Left forelimb (tissue), 1 donor: ENCODE measurements at regions not wholly inside any gene's neighbourhood (a gene's known extent, or its start where the extent isn't known, plus 50 kb on each side); places are given as distances from the start of the nearest gene placed in this dataset.

ENCODE experiments used
- DNase-seq: peaks from one replicate; pipeline ENCODE4 v3.0.0-alpha.2; 2018; ENCODE audit warnings: low spot score

DNA sequence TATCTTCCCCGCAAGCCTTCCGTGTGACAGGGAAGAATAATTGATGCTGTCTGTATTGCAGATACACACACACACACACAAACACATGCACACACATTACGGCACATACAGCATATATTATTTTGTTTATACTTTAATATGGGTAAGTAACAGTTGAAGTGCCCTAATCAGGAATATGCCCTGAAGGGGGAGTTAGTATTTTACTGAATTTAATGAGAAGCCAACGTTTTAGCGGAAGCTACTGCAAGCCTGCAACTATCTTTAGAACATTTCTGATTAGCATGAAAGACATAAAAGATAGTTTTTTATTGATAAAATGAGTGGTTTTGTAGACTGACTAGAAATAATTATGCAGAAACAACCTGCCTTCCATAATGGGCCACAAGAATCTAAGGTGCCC lies 296.6 kb upstream of the SLCO3A1 start:
- no peak for DNase-seq

DNA sequence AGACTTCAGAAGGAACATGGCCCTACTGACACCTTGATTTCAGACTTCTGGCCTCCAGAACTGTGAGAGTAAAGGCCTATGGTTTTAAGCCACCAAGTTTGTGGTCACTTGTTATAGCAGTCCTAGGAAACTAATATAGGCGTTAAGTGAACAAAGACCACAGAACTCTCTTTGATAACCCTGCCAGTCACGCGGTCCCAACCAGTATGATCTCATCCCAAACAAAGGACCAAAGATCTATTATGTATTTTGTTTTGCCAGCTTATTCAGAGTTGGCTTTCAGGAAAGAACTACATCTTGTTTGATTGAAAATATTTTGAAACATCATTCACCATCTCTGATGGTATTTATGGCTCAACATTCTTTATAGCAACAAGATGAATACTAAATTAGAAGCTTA lies 294.4 kb upstream of the SLCO3A1 start:
- no peak for DNase-seq

DNA sequence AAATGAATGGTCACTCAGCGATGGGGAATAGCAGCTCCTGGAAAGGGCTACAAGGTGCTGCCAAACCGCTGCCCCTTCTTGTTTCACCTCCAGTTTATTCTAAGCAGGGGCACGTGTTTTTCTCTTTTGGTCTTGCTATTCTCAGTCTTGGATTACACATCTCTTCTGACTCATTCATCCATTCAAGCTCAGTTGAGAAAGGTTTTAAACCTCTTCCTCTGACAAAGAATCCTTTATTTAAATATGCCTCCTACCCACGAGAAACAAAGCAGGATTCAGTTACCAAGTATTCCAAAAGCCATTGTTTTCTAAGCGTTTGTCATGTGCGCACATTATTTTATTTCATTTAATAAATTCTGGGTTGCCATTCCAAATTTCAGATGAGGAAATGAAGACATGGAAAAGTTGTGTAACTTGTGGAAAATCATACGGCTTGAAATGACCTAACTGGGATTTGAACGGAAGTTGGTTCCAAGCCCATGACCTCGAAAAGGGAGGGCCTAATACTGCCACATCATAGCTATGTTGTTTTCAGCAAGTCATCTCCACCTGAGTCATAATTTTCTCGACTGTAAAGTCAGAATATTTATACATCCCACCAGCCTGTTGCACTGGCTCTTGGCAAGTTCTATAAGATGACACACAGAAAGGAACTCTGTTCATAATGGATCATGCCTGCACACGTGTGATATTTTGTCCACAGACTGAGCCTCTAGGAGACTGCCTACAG lies 292.0 kb upstream of the SLCO3A1 start:
- no peak for DNase-seq

- DNase-seq = no peak
Observed at GRCh38 chr15:91562698-91563097, 290.8 kb upstream of the SLCO3A1 start.

- DNase-seq = no peak
Observed at GRCh38 chr15:91564631-91565030, 288.9 kb upstream of the SLCO3A1 start.

GRCh38 chr15:91566141-91566540 lies 287.4 kb upstream of the SLCO3A1 start:
- DNase-seq = no peak

DNA sequence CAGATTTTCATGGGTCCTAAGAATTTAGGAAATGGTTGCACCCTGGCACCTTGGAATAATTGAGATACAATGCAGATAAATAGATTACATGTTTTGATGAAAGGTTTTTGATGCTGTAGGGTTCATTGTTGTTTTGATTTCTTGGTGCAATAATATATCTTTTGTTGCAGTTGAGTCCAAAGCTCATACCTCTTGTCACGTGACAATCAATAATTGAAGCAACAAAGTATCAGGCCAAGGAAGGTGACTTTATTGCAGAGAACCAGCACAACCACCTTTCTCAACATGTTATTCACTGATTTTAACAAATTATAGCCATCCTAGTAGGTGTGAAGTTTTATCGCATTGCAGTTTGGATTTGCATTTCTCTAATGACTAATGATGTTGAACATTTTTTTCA lies 285.5 kb upstream of the SLCO3A1 start:
- no peak for DNase-seq

DNA sequence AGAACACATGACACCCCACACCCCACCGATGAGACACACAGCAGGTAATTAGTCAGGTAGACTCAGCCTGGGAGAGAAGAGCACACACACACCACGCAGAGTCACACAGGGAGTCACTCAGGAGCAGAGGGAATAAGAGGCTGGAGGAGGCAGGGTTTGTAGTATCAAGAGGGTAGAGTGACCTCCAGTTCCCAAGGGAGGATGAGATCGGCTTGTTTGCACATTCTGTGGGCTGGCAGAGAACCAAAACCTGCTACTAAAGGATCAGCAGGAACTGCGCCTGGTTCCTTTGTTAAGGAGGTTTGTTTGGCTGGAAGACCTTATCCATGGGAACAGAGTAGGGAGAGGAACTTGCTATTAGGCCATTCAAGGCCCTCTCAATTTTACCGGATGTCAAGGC lies 281.4 kb upstream of the SLCO3A1 start:
- no peak for DNase-seq

- DNase-seq = no peak
Observed at GRCh38 chr15:91576096-91576495, 277.4 kb upstream of the SLCO3A1 start.

DNA sequence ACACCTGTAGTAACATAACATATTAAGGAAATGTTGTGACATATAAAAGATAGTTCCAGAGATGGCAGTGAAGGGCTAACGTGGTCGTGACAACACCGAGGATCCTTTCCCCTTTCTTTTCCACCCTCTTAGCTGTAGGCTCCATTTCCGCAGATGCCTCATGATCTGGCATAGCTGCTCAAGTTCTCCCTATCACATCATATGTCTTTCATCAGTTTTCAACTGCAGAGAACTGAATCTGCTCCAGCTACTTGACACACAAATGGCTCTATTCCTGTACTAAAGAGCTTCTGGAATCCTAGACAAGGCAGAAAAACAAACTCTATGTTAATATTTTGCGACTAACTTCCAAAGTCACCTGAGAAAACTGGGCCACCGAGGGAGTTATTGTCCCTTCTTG lies 275.0 kb upstream of the SLCO3A1 start:
- no peak for DNase-seq

GRCh38 chr15:91584895-91585294 lies 268.6 kb upstream of the SLCO3A1 start:
- no peak for DNase-seq

DNA sequence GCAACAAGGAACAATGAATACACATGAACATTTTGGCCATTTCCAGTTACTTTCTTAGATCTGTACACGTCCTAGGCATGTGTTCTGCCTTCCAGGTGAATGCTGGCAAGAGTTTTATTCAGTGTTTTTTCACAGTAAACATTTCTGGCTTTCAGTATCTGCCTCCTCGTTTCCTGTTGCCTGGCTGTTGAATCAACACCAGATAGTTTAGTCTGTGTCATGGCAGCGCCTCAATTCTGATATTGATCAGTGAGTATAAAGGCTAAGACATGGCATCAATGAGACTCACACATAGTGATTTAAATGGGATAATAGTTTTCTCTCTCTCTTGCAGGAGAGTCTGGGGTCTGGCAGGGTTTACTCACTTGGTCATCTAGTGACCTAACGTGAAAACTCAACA lies 266.9 kb upstream of the SLCO3A1 start:
- no peak for DNase-seq

GRCh38 chr15:91589360-91589759 lies 264.1 kb upstream of the SLCO3A1 start:
- no peak for DNase-seq

DNA sequence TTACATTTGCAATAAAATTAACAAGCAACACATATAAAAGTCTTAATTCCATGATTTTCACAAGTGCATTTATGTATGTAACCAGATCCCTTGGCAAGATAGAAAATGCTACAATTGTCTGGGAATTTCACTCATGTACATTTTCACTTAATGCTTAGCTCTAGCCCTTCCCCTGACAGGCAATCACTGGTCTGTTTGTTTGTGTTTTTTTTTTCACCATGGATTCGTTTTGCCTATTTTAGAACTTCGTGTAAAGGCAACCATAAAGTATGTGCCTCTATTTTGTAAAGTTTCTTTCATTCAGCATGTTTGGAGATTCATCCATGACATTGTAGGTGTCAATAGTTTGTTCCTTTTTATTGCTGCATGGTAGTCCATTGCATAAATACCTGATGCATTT lies 260.9 kb upstream of the SLCO3A1 start:
- DNase-seq = no peak

DNA sequence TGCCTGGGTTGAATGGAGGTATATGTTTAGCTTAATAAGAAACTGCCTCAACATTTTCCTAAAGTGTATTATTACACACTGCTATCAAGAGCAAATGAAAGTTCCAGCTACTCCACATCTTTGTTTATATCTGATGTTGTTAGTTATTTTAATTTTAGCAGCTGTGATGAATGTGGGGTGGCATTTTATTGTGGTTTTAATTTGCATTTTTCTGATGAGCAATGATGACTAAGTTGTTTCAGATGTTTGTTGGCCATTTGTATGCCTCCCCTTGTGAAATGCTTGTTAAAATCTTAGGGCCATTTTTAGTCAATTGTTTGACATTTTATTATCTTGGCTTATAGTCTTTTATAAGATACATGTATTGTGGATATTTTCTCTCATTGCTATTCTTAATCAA lies 260.4 kb upstream of the SLCO3A1 start:
- DNase-seq = no peak

DNA sequence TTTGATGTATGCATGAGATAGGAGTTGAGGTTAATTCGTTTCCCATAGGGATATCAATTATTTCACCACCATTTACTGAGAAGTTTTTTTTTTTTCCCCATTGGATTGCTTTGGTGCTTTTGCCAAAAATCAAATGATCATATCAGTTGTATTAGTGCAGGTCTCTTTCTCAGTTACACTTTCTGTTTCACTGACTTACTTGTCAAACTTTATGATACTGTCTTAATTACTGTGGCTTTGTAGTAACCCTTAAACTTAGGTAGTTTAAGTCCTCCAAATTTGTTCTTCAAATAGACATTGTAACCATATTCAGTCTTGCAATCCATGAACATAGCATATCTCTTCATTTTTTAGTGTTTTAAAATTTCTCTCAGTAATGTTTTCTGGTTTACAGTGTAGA lies 259.9 kb upstream of the SLCO3A1 start:
- no peak for DNase-seq

DNA sequence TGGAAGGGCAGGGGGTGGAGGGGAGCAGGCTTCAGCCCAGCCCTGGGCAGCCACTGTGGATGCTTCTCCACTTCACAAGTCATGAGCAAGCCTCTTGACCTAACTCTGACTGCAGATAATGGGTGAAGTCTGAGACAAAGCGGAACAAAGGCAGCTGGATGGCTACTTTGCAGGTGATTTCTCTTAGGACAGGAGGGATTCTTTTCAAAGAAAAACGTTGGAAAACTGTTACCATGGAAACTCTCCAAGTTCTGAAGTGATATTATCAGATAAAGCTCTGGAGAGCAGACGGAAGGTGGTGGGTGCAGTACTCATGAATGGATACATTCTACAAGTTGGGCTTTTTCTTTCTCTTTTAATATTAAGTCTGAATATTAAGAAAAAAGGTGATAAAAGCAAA lies 254.2 kb upstream of the SLCO3A1 start:
- DNase-seq = no peak

DNA sequence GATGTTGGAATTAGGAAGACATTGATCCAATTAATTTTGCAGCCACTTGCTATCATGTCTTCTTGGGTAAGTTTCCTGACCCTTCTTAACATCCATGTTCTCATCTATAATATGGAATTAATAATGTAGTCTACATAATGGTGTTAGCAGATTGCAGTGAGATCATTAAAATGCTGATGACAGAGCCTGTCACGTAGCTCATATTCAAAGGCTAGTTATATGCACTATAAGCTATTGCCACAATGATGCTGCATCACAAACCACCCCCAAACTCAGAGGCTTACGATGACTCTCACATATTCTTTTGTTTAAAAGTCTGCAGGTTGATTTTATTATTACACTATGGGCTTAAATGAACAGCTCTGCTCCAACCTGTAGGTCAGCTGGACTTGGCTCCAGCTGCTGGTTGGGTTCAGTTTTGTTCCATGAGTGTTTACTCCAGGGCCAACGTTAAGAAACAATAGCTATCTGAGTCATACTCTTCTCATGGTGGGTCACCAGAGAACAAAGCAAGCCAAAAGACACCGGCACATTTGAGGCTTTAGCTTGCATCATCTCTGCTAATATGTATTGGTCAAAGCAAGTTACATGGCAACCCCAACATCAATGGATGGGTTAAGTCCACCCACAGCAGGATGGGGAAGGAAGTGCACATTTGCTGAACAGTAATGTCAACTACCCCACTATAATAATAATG lies 250.0 kb upstream of the SLCO3A1 start:
- DNase-seq = no peak

- DNase-seq = no peak
Observed at GRCh38 chr15:91604122-91604521, 249.4 kb upstream of the SLCO3A1 start.

DNA sequence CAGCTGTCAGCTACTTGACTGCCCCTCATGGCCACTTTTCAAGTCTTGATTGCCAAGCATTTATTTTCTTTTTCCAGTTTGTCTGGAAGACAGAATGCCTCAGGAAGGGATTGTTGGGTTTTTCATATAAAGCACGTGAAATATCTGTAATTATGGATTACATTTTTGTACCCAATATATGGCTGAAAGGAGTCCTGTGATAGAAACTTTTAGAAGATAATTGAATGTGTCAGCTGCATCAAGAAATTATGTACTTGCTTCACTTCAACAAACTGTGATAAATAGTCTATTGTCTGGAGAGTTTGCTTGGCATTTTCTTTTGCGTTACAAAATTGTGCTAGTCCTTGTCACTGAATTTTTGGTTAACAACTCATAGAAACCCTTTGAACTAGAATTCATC lies 247.9 kb upstream of the SLCO3A1 start:
- DNase-seq = no peak

DNA sequence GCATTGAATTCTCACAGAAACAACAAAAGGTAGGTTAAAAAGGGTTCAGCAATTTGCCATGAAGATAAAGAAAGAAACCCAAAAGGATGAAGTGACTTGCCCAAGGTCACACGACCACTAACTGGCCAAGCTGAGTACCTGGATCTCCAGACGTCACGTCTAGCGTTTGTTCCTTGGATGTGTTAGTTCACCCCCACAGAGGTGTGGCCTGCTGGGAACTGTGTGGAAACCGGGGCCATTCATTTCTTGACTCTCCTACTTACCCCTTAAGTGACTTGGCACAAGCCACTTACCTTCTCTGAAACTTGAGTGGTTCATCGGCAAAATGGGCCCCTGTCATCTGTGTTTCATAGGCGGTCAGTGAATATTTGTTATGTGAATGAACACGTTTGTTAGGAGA lies 244.3 kb upstream of the SLCO3A1 start:
- DNase-seq = no peak

- DNase-seq = no peak
Observed at GRCh38 chr15:91609966-91610365, 243.5 kb upstream of the SLCO3A1 start.

GRCh38 chr15:91611561-91612323 lies 241.8 kb upstream of the SLCO3A1 start:
- no peak for DNase-seq
